NT2/D1 (cell line): ENCODE measurements at regions not wholly inside any gene's neighbourhood (a gene's known extent, or its start where the extent isn't known, plus 50 kb on each side); places are given as distances from the start of the nearest gene placed in this dataset.

Source experiments
- SUZ12 ChIP-seq: IDR thresholded peaks from 2 replicates; pipeline ENCODE4 v1.6.1; 2011; ENCODE audit not compliant: insufficient read length, insufficient read depth; ENCODE audit errors: extremely low read depth
- YY1 ChIP-seq: IDR thresholded peaks from 2 replicates; pipeline ENCODE4 v1.6.1; 2011; ENCODE audit not compliant: insufficient read length, insufficient read depth
- ZNF274 ChIP-seq: IDR thresholded peaks from 2 replicates; pipeline ENCODE4 v1.6.1; 2011; ENCODE audit warnings: mild to moderate bottlenecking, low read depth, low read length

- TF ChIP-seq SUZ12: no peak
- no peak for TF ChIP-seq ZNF274
- no peak for TF ChIP-seq YY1
These were observed 424.7 kb downstream of the IRS2 start for GRCh38 chr13:109361562-109362289.
